ENCODE measurements at regions not wholly inside any gene's neighbourhood (a gene's known extent, or its start where the extent isn't known, plus 50 kb on each side); places are given as distances from the start of the nearest gene placed in this dataset.
"Not testable (repeated sequence)": the region's sequence is repeated elsewhere in the genome, so short reads cannot be mapped to it uniquely, and the experiment has no call there.

DNA sequence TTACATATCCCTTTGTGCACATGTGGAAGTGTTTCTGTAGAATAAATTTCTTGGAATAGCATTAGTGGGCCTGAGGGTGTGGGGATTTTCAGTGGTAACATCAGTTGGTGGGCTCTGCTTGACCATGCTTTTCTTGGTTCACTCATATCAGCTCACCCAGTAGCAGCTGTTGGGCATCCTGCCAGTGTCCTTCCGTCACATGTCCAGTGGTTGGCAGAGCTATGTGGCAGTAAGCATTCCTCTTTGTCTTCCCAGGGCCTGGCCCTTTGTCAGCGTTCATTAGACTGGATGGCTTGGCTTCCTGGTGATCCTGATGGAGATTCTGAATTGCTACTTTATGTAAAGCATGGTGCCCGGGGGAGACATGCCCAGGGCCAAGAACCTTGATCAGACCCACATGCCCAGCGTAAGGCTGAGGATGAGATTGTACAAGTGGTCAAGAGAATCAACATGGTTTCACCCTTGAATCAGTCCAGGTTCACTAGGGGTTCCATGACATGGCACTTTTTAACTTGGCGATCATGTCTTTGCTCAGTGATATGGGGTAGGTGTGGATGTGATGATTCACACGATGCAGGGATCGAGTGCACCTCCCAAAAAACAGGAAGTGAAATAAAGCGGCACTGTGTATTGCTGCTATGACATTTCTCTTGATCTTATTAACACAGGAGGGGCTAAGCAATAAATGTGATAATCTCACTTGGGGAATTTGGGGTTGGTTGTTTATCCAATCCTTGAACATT is 72.1 kb upstream of the IGFBP7 start:
- WGBS, 2 donors: 67 to 68% methylated on average over 8 of the region's 8 CpGs
- no peaks in the 10 kb centered on the region for H3K36me3 ChIP-seq
- H3K27ac ChIP-seq: no peak overlapping the region
- no peak overlapping the region for H3K4me3 ChIP-seq
- no peaks in the 10 kb centered on the region for H3K27me3 ChIP-seq
- TF ChIP-seq EP300 (IDR thresholded peaks at IDR 0.05): no peak
- TF ChIP-seq, protein P1, sequence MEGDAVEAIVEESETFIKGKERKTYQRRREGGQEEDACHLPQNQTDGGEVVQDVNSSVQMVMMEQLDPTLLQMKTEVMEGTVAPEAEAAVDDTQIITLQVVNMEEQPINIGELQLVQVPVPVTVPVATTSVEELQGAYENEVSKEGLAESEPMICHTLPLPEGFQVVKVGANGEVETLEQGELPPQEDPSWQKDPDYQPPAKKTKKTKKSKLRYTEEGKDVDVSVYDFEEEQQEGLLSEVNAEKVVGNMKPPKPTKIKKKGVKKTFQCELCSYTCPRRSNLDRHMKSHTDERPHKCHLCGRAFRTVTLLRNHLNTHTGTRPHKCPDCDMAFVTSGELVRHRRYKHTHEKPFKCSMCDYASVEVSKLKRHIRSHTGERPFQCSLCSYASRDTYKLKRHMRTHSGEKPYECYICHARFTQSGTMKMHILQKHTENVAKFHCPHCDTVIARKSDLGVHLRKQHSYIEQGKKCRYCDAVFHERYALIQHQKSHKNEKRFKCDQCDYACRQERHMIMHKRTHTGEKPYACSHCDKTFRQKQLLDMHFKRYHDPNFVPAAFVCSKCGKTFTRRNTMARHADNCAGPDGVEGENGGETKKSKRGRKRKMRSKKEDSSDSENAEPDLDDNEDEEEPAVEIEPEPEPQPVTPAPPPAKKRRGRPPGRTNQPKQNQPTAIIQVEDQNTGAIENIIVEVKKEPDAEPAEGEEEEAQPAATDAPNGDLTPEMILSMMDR (IDR thresholded peaks at IDR 0.05): no peak
- no peak for TF ChIP-seq POLR2A (IDR thresholded peaks at IDR 0.05)
- H3K9me3 ChIP-seq: no peaks in the 10 kb centered on the region
- H3K4me1 ChIP-seq: no peaks in the 10 kb centered on the region
- peak in 1 of 2 donors; percentile 45 for DNase-seq (ENCODE audit: low spot score in 2 of 2)

- not testable (repeated sequence) for H3K27me3 ChIP-seq; H3K27ac ChIP-seq; H3K9me3 ChIP-seq; H3K4me1 ChIP-seq; DNase-seq (ENCODE audit: low spot score in 2 of 2); H3K36me3 ChIP-seq; H3K4me3 ChIP-seq
- 97 to 98% methylated on average over 15 to 23 of the region's 30 CpGs for WGBS, 2 donors
These were observed 63.0 kb upstream of the IGFBP7 start for GRCh38 chr4:57173136-57173535.

DNA sequence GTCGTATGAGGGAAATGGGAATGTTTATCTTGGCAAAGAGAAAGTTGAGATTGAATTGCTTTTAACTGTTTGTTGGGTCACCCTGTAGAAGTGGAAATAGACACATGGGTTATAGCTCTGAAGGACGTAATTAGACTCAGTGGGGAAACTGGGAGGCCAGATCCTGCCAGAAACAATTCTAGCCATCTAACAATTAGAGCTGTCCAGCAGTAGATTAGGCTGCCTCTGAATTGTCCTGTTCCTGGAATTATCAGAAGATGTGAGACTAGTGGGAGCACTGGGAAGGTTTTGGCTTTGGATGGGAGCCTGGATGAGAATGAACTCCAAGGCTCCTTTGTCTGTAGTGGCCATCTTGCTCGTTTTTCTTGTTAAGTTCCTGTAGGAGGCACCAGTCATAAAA is 61.9 kb upstream of the IGFBP7 start:
- no peaks in the 10 kb centered on the region for H3K36me3 ChIP-seq
- no peaks in the 10 kb centered on the region for H3K4me1 ChIP-seq
- H3K9me3 ChIP-seq: no peaks in the 10 kb centered on the region
- WGBS, 2 donors: 41 to 45% methylated on average over 3 of the region's 3 CpGs
- no peak for DNase-seq (ENCODE audit: low spot score in 2 of 2)
- no peak overlapping the region for H3K27ac ChIP-seq
- H3K4me3 ChIP-seq: no peak overlapping the region
- no peak for TF ChIP-seq POLR2A (IDR thresholded peaks at IDR 0.05)
- TF ChIP-seq EP300 (IDR thresholded peaks at IDR 0.05): no peak
- TF ChIP-seq, protein P1 (IDR thresholded peaks at IDR 0.05): no peak
- H3K27me3 ChIP-seq: no peaks in the 10 kb centered on the region

GRCh38 chr4:57168982-57169381 is 58.8 kb upstream of the IGFBP7 start:
- no peak overlapping the region for H3K4me3 ChIP-seq
- 64 to 65% methylated on average over 3 of the region's 3 CpGs for WGBS, 2 donors
- H3K36me3 ChIP-seq: no peaks in the 10 kb centered on the region
- TF ChIP-seq POLR2A (IDR thresholded peaks at IDR 0.05) (no peak), EP300 (IDR thresholded peaks at IDR 0.05) (no peak)
- TF ChIP-seq, protein P1 (IDR thresholded peaks at IDR 0.05): no peak
- H3K9me3 ChIP-seq: no peaks in the 10 kb centered on the region
- H3K27me3 ChIP-seq: no peaks in the 10 kb centered on the region
- DNase-seq (ENCODE audit: low spot score in 2 of 2): no peak
- H3K4me1 ChIP-seq: peaks cover 0 to 5% (median 2%) of the 10 kb centered on the region in 4 donors
- H3K27ac ChIP-seq: no peak overlapping the region

DNA sequence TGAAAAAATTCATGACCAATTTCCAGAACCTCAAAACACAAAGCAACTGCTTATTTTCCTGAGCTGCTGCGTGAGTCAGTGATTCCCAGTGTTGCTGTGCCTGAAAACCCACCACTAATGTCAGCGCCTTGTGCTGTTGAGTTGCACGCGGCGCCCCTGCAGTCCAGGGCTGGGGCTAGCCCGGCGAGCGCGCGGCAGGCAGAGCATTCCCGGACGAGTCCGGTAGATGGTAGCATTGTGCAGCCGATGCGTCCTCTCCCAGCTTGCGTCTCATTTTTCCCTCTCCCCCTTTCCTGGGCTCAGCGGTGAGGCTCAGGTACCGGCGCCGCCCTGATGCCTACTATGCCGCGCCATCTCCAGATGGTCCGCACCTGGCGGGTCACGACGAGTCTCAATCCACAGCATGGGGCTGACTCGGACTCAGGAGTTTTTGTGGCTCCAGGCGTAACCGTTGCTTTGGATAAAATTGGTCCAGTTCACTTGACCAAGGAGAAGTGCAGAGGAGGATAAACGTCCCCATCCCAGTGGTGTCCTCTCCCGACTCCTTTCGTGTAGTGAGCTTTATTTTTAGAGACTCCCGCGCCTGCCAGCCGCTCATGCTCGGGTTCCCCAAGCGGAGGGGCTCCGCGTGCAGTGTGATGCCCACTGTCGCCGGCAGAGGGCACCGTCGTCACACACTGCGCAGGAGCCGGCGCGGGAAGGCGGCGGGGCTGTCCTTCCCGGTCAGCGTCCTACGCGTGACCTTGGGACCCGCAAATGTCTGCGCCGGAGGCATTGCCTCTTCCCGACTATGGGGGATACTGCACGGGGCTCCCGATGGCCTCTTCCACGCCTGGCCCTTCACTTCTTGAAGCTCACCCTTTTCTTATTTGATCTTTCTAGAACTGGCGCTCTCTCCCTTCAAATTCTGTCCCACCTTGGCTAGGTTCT is 53.6 kb upstream of the IGFBP7 start:
- DNase-seq (ENCODE audit: low spot score in 2 of 2): peak; percentile 64 to 71
- Histone ChIP-seq H3K36me3 (no peaks in the 10 kb centered on the region), H3K4me3 (peak overlapping the region; percentile 49 to 74 (median 64)), H3K9me3 (no peaks in the 10 kb centered on the region), H3K4me1 (peaks cover 0 to 13% (median 2%) of the 10 kb centered on the region in 4 donors), H3K27me3 (no peaks in the 10 kb centered on the region), H3K27ac (peak overlapping the region; percentile 56 to 88 (median 78))
- WGBS, 2 donors: 2 to 3% methylated on average over 55 to 60 of the region's 61 CpGs
- TF ChIP-seq EP300 (IDR thresholded peaks at IDR 0.05): no peak
- TF ChIP-seq, protein P1 (IDR thresholded peaks at IDR 0.05): peak; percentile 81 to 95 (median 94)
- no peak for TF ChIP-seq POLR2A (IDR thresholded peaks at IDR 0.05)
